Caki2 (cell line): ENCODE measurements at regions not wholly inside any gene's neighbourhood (a gene's known extent, or its start where the extent isn't known, plus 50 kb on each side); places are given as distances from the start of the nearest gene placed in this dataset.
"Not testable (repeated sequence)": the region's sequence is repeated elsewhere in the genome, so short reads cannot be mapped to it uniquely, and the experiment has no call there.

ENCODE experiments used
- DNase-seq: peaks from one replicate; pipeline ENCODE4 v3.0.0-alpha.2; 2015; ENCODE audit warnings: low read depth
- in situ Hi-C: cut with HindIII; loops from 2 replicates; pipeline ENCODE4 v1.10.0; 2016; ENCODE audit warnings: low sequenced_read_pairs, low pct_unique_long_range_greater_than_20kb, mixed read lengths

DNA sequence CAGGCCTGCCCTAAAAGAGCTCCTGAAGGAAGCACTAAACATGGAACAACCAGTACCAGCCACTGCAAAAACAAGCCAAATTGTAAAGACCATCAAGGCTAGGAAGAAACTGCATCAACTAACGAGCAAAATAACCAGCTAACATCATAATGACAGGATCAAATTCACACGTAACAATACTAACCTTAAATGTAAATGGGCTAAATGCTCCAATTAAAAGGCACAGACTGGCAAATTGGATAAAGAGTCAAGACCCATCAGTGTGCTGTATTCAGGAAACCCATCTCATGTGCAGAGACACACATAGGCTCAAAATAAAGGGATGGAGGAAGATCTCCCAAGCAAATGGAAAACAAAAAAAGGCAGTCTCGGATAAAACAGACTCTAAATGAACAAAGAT, 117.7 kb upstream of the ETV3 start:
- DNase-seq, in situ Hi-C loops: not testable (repeated sequence)

DNA sequence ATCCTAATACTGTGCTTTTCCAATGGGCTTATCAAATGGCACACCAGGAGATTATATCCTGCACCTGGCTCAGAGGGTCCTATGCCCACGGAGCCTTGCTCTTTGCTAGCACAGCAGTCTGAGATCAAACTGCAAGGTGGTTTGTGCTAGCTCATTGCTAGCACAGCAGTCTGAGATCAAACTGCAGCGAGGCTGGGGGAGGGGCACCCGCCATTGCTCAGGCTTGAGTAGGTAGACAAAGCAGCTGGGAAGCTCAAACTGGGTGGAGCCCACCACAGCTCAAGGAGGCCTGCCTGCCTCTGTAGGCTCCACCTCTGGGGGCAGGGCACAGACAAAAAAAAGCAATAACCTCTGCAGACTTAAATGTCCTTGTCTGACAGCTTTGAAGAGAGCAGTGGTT, 116.0 kb upstream of the ETV3 start:
- DNase-seq, in situ Hi-C loops: not testable (repeated sequence)

DNA sequence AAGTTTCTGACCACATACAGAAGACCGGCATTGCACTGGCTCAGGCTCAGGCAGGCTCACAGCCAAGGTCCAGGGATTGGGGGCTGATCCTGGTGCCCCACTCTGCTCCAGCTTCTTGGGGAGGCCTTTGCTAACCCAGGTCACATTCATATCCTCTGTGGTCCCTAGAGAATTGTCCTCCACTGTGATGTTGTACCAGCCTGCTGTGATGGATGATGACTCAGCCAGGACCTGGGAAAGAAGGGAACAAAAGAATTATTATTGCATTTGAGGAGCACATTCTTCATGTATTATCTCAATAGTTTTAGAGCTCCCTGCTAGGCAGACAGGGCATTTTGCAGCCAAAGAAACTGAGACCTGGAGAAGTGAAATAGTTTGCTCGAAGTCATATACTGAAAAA, 114.3 kb upstream of the ETV3 start:
- in situ Hi-C loops, result no loop called here
- DNase-seq, result no peak

DNA sequence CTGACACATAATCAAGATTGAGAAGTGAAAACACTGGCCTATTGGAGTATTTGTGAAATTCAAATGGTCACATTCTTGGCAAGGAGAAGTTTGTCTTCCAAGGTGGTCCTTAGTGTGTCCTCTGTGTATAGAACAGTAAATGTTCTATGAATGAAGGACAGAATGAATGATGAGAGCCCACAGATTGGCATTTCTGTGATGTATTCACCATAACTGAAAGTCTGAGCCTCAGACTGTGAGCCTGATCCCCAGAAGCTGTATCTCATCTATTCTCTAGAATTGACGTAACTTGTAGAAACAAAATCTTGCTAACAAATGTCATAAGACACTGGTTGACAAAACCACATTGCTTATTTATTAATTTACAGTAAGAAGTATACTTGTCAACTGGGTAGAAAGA, 111.5 kb upstream of the ETV3 start:
- in situ Hi-C loops, result no loop called here
- no peak for DNase-seq

DNA sequence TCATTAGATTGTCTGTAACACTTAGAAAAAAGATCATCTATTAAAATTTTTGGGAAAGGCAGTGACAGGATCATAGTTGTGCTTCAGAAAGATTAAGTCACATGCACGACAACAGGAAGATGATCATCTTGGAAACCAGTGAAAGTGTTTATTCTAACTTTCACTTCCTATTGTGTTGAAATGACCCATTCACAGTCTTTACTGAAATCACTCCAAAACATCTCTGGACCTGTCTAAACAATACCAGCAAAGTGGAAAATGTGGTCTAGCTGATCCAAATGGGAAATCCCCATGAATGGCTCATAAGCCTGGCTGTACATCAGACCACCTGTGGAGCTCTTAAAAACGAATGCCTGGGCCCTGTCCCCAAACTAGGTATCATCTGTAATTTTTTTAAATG, 111.1 kb upstream of the ETV3 start:
- DNase-seq, result no peak
- in situ Hi-C loops, result no loop called here

DNA sequence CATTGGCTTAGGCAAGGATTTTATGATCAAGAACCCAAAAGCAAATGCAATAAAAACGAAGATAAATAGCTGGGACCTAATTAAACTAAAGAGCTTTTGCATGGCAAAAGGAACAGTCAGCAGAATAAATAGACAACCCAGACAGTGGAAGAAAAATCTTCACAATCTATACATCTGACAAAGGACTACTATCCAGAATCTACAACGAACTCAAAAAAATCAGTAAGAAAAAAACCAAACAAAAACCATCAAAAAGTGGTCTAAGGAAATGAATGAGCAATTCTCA, 109.5 kb upstream of the ETV3 start:
- in situ Hi-C loops, DNase-seq: not testable (repeated sequence)

DNA sequence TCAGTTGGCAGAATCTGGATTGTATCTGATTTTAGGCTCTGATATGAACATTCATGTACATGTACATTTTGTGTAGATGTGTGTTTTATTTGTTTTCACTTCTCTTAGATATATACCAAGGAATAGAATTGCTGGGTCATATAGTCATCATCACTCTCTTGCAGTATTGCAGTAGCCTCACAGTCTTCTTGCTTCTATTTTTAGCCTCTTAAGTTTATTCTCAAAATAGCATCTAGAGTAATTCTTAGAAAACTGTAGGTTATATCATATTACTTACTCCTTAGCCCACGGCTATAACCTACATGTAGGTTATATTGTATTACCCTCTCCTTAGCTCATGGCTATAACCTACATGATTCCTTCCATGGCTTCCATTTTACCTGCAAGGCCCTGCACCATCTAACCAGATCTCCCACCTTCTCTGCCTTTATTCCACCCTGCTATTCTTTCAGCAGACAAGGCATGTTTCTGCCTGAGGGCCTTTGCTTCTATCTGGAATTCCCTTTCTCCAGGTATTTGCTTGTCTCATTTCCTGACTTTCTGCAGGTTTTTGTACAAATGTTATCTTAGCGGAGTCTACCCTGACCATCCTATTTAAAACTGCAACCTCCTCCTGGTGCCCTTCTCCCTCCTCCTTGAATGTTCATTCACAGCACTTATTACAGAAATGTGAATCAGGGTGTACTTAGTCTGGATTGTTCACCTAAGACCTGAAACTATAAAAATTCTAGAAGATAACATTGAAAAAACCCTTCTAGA, 109.0 kb upstream of the ETV3 start:
- no peak for DNase-seq
- in situ Hi-C loops, result no loop called here

DNA sequence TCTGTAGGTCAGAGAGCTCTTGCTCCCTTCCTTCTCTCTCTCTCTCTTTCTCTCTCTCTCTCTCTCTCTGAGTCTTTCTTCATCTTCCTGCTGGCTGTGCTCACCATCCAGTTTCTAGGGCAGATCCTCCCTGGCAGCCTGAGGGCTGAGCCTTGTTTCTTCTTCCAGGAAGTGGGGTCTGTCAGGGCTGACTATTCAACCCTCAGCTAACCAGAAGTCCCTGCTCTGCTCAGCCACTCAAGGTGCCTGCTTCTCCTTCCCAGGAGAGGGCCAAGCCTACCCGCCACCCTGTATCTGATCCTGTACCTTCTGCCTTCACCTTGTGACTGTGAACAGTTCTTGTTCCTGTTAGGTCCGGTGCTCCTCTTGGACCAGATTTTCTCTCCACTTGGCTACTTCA, 107.6 kb upstream of the ETV3 start:
- in situ Hi-C loops, result no loop called here
- no peak for DNase-seq

DNA sequence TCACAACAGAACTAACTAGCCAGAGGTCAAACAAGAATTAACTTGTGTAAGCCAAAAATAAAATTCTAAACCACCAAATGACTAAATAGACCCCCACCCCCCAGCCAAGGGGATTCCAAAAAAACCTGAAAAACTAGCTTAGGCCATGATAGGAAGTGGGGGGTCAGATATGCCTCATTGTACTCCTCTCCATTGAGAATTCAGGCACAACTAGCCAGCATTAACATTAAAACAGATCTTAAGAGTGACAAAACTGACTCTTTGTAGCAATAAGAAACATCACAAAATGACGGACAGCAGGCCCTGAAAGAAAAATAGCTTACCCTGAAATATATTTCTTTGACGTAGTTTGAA, 103.0 kb upstream of the ETV3 start:
- no peak for DNase-seq
- in situ Hi-C loops, result no loop called here

DNA sequence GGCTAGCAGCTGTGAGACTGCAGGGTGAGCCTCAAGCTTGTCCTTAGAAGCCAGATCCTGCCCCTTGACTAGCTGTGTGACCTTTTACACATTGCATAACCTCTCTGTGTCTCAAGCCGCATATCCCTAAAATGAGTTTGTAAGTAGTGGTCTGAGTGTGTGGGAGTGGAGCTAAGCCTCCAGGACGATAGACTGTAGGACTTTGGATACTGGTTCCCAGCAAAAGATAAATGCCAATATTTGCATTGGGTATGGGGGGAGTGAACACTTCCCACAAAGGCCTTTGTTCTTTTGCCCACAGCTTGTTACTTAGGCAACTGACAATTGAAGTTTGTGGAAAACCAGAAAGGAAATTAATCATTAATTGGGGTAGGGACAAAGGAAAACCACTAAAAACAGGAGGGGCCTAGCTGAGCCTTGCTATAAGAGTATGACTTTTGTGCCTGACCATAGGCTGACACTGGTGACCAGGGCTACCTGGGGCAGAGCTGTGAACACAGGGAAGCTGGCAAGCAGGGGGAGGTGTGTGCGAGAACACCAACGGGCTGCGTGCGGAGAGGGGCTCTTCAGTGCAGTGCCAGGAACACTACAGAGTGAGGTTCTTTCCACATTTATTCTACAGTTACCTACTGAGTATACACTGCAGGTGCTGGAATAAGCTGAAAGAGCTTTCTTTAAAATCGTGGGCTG, 102.4 kb upstream of the ETV3 start:
- in situ Hi-C loops, result no loop called here
- peak; percentile 48 for DNase-seq

DNA sequence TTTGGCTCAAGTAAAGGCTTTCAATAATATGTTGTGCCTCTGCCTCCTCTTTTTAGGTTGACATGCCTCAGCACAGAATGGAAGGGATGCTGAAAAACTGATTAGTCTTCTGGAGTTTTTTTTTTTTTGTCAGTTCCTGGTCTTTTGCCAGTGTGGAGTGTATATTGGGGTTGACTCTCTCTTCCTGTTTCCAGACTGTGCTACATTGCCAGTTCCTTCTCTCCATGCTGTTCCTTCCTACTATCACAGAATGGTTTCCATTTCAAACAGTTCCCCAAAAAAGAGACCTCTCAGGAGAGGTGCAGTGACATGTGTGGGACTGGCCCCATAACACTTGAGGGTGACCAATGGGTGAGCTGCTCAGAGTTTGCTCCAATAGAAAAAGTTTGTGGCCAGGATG, 101.7 kb upstream of the ETV3 start:
- in situ Hi-C loops, result no loop called here
- DNase-seq, result no peak

DNA sequence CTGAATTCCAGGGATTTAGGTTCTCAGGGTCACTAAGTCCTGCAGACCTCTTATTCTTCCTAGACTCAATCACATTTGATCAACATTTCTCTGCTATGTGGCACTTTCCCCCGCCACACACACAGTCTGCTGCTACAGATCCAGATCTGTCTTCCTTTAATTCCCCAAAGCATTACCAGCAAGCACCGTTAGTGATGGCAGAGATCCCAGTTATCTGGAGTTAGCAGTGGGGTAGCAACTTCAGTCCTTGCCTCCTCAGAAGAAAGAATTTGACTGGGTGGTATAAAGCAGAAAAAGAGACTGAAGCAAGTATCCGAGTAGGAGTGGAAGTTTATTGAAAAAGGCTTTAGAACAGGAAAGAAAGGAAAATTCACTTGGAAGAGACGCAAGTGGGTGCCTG, 100.4 kb upstream of the ETV3 start:
- in situ Hi-C loops, result no loop called here
- DNase-seq, result no peak

DNA sequence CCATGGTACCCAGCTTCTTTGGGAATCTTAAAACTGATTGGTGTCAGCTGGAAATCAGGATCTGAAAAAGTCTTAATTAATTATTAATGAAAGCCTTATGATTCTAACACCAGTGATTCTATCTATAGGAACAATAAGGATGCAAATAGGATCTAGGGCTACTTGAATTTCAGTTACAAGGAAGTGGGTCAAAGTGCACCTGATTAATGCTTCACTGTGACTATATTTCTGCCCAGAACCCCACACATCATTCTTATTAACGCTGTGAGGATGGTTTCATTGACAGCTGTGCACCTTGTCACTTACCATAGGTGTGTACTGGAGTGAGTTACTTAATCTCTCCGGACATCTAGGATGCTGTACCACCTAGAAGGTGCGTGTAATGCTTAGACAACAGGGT, 99.8 kb upstream of the ETV3 start:
- in situ Hi-C loops, result no loop called here

DNA sequence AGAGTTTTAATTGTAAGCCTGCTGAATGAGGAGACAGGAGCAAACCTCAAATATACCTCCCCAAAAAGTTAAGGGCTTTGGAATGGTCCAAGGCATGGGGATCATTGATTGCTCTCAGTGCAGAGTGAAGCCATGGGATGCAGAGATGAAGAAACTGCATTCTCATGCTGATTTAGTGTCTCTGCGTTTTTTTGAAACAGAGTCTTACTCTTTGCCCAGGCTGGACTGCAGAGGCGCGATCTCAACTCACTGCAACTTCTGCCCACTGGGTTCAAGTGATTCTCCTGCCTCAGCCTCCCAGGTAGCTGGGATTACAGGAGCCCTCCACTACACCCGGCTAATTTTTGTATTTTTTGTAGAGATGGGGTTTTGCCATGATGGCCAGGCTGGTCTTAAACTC, 99.3 kb upstream of the ETV3 start:
- in situ Hi-C loops, result no loop called here
- DNase-seq, result no peak

More for the DNA sequence above, 99.8 kb upstream of the ETV3 start:
- DNase-seq, result no peak

DNA sequence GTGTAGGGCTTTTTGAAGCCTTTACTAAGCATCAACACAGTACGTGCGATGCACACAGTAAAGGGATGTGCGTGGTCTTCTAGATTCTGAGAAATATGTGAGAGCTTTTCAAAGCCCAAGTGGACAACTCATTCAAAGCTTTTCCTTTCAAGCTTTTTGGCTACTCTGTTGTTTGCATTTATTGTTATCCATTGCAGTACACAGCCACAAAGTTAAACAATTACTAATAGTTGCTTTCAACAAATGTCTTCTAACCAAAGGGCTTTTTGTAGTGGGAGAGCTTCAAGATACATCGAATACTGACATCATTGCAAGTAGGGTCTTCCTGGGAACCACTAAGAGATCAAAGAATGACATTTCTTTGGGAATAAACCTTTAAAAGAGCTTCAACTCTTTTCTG, 97.9 kb upstream of the ETV3 start:
- in situ Hi-C loops, result no loop called here
- no peak for DNase-seq

DNA sequence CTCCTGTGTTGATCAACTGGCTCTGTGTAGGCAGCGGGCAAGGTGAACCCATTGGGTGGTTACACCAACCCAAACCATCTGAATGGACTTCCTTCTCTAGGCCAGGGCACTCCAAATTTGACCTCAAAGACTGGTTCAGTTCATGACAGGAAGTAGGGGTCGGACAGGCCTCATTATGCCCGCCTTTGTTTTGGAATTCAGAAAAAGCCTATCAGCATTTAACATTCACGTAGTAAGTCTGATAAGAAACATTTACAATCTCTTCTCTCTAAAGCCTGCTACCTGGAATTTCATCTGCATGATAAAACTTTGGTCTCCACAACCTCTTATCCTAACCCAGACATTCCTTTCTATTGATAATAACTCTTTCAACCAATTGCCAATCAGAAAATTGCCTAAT, 97.1 kb upstream of the ETV3 start:
- no peak for DNase-seq
- in situ Hi-C loops, result no loop called here

DNA sequence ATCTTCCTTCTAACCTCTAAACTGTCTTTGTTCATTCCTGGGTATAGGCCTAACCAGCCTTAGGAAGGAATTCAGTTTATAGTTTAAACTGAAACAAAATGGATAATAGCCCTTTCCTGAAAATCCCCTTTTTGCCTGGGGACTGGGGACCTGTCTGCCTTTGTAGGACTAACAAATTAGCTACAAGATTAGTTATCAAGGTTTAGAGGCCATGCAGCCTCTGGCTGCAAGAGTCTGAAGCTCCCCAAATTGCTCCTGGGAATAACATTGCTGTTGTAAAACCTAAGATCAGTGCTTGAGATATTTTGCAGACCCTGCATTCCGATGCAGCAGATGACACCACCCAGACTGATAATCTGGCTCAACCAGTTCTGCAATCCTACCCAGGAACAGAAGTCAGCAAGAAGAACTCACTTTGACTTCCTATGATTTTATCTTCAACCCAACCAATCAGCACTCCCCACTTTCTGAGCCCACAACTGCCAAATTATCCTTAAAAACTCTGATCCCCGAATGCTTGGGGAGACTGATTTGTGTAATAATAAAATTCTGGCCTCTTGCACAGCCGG, 96.6 kb upstream of the ETV3 start:
- no peak for DNase-seq
- in situ Hi-C loops, result no loop called here

DNA sequence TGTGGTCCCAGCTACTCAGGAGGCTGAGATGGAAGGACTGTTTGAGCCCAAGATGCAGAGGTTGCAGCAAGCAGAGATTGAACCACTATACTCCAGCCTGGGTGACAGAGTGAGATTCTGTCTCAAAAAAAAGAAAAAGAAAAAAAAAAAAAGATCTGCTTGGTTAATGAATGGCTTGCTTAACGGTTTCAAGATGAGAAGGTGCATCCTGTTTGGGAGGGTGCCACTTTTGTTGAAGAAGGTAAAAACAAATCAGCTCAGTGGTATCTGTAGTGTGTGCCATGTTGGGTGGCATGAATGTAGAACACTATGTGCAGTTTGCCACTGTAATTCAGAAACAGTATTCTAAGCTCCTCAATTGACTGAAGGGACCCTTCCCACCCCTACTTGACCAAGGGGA, 94.9 kb upstream of the ETV3 start:
- no peak for DNase-seq
- in situ Hi-C loops, result no loop called here

DNA sequence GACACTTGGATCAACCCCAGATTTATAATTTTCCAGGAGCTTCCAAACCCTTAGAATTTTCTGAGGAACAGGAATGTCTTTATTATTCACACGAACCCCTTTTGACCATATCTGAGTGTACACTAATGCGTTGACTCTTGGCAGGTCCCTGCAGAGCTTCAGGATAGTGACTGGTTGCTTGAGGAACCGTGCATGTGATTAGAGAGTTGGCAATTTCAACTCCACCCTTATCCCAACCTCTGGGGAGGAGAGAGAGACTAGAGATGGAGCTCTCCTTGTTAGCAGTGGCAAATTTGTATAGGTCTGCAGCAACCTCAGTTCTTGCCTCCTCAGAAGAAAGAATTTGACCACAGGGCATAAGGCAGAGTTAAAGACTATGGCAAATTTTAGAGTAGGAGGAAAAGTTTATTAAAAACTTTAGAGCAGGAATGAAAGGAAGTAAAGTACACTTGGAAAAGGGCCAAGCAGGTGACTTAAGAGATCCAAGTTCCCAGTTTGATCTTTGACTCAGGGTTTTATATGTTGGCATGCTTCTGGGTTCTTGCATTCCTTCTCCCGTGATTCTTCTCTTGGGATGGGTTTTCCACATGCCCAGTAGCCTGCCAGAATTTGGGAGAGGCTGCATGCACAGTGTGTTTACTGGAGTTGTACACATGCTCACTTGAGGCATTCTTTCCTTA, 93.8 kb upstream of the ETV3 start:
- no peak for DNase-seq
- in situ Hi-C loops, result no loop called here

DNA sequence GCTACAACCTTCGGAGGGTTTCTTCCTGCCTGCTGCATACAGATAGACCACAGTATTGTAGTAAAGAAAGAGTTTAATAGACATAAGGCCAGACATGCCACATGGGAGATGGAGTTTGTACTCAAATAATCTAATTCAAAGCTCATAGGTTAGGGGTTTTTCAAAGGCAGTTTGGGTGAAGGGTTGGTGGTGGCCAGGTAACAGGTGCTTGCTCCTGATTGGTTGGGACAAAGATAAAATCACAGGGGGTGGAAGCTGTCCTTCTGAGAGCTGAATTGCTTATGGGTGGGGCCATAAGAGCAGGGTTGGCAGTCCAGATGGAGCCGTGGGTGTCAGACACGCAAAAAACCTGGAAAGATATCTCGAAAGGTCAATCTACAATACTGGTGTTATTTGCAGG, 92.3 kb upstream of the ETV3 start:
- DNase-seq, result no peak

More for the DNA sequence above, 92.3 kb upstream of the ETV3 start:
- in situ Hi-C loops, result no loop called here
